BJ (cell line): ENCODE measurements at regions not wholly inside any gene's neighbourhood (a gene's known extent, or its start where the extent isn't known, plus 50 kb on each side); places are given as distances from the start of the nearest gene placed in this dataset.

Source experiments
- CTCF ChIA-PET: fragments of 350-600 bp; formaldehyde crosslinking; extraction: SDS; loops from one replicate; lab custom pipeline; 2021; ENCODE audit warnings: antibody characterized with exemption, inconsistent platforms; lab: Yijun Ruan, JAX
- POLR2A ChIA-PET: fragments of 300-600 bp; sonication (Branson Sonifier 250); formaldehyde crosslinking; extraction: SDS; loops from one replicate; lab custom pipeline; 2021; ENCODE audit warnings: antibody characterized with exemption; lab: Charles Lee
- DNase-seq: peaks from one replicate; pipeline ENCODE4 v3.0.0-alpha.2; 2011; ENCODE audit warnings: low read depth
- H3K27me3 ChIP-seq: 2 replicates; pipeline ENCODE4 v1.6.0; 2011; ENCODE audit warnings: low read length; ENCODE audit not compliant: control insufficient read depth, insufficient read depth
- H3K36me3 ChIP-seq: 2 replicates; pipeline ENCODE4 v1.5.1; 2011; ENCODE audit warnings: low read length; ENCODE audit not compliant: control insufficient read depth, insufficient read depth
- H3K4me3 ChIP-seq: 2 replicates; pipeline ENCODE4 v1.5.1; 2011; ENCODE audit warnings: low read depth, mild to moderate bottlenecking, control low read depth, low read length
- CTCF ChIP-seq: IDR thresholded peaks from 2 replicates; pipeline ENCODE4 v1.5.1; 2011; ENCODE audit warnings: low read depth, mild to moderate bottlenecking, control low read depth, inconsistent platforms, low read length, moderate library complexity; ENCODE audit not compliant: insufficient read depth

GRCh38 chr7:157483515-157483914, 146.7 kb downstream of the DNAJB6 start:
- POLR2A ChIA-PET, result no interaction called here

GRCh38 chr7:157483971-157484410, 147.2 kb downstream of the DNAJB6 start:
- no peak for DNase-seq
- H3K4me3 ChIP-seq, result no peak overlapping the region
- CTCF ChIA-PET, result no interaction called here
- POLR2A ChIA-PET, result no interaction called here
- no peaks in the 10 kb centered on the region for H3K27me3 ChIP-seq
- TF ChIP-seq CTCF, result no peak
- H3K36me3 ChIP-seq, result no peaks in the 10 kb centered on the region

More at GRCh38 chr7:157483515-157483914, 146.7 kb downstream of the DNAJB6 start:
- Histone ChIP-seq H3K4me3 (no peak overlapping the region), H3K36me3 (no peaks in the 10 kb centered on the region), H3K27me3 (no peaks in the 10 kb centered on the region)
- DNase-seq, result no peak
- CTCF ChIA-PET, result no interaction called here
- TF ChIP-seq CTCF, result no peak

GRCh38 chr7:157484411-157485081, 147.7 kb downstream of the DNAJB6 start:
- CTCF ChIA-PET, result no interaction called here
- no peak for TF ChIP-seq CTCF
- Histone ChIP-seq H3K4me3 (no peak overlapping the region), H3K36me3 (no peaks in the 10 kb centered on the region), H3K27me3 (no peaks in the 10 kb centered on the region)
- DNase-seq, result no peak
- POLR2A ChIA-PET, result no interaction called here

- DNase-seq, result no peak
- TF ChIP-seq CTCF, result no peak
- no peaks in the 10 kb centered on the region for H3K27me3 ChIP-seq
- ChIA-PET CTCF (interaction anchor here (0.7 to 1.5 kb wide), 2 partner anchors 8 to 10 kb away, joined by 3 to 4 read pairs; no protein-coding TSS in a partner anchor), POLR2A (no interaction called here)
- no peak overlapping the region for H3K4me3 ChIP-seq
- H3K36me3 ChIP-seq, result no peaks in the 10 kb centered on the region
These were observed 148.6 kb downstream of the DNAJB6 start for GRCh38 chr7:157485361-157485831.

GRCh38 chr7:157486007-157486755, 149.4 kb downstream of the DNAJB6 start:
- TF ChIP-seq CTCF, result no peak
- Histone ChIP-seq H3K4me3 (no peak overlapping the region), H3K27me3 (no peaks in the 10 kb centered on the region), H3K36me3 (no peaks in the 10 kb centered on the region)
- DNase-seq, result no peak
- POLR2A ChIA-PET, result no interaction called here
- CTCF ChIA-PET, result interaction anchor here (0.7 to 1.5 kb wide), 2 partner anchors 9 to 11 kb away, joined by 3 to 4 read pairs; no protein-coding TSS in a partner anchor
